Neural cell (in vitro differentiated cells): ENCODE measurements at regions not wholly inside any gene's neighbourhood (a gene's known extent, or its start where the extent isn't known, plus 50 kb on each side); places are given as distances from the start of the nearest gene placed in this dataset.

Source experiments
- EZH2 ChIP-seq: fragments of 200-600, 300-800 bp; shearing (Covaris generic), sonication (generic); IDR thresholded peaks from 2 replicates; pipeline ENCODE4 v1.6.1; 2014; ENCODE audit warnings: antibody characterized with exemption, low read length, borderline replicate concordance, mild to moderate bottlenecking; ENCODE audit not compliant: insufficient read depth, poor library complexity, severe bottlenecking
- SMC3 ChIP-seq: fragments of 450-650 bp; conservative IDR thresholded peaks from 2 replicates; pipeline ENCODE4 v1.6.1; 2014; ENCODE audit warnings: antibody characterized with exemption, mild to moderate bottlenecking, moderate library complexity; ENCODE audit not compliant: poor library complexity

DNA sequence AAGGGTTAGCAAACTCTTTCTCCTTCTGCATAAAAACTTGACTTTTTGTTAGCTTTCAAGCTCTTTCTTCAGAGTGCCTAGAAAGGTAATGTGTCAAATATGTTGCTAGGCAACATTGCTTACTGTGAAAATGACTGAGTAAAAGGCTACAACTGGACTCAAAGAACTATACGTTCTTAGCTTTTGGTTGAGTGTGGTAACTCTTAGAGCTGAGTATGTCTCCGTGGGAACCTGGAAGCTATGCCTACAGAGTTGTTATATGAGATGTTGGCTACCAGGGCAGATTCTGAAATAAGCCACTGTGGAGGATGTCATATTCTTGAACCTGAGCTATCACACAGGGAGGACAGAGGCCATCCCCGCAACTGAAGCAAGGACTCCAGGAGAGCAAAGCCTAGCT is 105.5 kb downstream of the ARL6IP6 start:
- TF ChIP-seq EZH2 (no peak), SMC3 (no peak)
